HL-60/S4 (cell line): ENCODE measurements at regions not wholly inside any gene's neighbourhood (a gene's known extent, or its start where the extent isn't known, plus 50 kb on each side); places are given as distances from the start of the nearest gene placed in this dataset.

Experiments
- in situ Hi-C: fragments of 300-500 bp; cut with MboI; formaldehyde crosslinking; loops from 2 replicates; pipeline ENCODE4 v1.14.3; 2022; ENCODE audit warnings: low sequenced_read_pairs

DNA sequence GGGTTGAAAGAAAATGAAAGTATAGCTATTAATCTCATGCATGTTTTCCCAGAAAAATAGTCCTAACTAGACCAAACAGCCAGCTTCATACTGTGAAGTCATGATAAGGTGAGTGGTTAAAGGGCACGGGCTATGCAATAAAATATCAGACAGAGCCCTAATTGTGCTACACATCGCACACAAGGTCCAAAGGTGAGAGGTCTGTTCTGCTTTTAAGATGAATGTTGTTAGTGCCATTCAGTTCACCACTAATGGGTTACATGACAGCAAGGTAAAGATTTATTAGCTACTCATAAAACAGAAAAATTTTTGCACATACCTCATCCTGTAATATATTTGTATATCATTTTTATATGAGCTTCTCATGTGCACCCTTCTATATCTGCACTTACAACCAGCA is 105.0 kb upstream of the STK17B start:
- in situ Hi-C loops, result no loop called here

DNA sequence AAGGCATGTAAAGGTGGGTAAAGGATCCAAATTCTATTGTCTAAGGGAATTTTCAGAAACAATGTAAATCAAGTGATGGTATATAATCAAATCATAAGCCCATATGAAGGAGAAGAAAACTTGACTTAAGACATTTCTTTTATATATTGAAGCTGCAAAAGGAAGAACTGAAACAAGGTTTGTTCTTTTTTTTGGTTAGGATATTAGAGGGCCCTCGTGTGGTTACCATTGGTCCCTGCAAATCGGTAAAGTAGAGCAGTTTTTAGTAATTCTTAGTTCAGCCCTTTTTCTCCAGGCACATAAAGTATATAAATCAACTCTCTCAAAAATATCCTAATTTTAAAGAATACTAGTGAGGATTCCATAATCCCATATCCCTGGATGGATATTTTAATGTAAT is 105.6 kb upstream of the STK17B start:
- in situ Hi-C loops, result no loop called here

DNA sequence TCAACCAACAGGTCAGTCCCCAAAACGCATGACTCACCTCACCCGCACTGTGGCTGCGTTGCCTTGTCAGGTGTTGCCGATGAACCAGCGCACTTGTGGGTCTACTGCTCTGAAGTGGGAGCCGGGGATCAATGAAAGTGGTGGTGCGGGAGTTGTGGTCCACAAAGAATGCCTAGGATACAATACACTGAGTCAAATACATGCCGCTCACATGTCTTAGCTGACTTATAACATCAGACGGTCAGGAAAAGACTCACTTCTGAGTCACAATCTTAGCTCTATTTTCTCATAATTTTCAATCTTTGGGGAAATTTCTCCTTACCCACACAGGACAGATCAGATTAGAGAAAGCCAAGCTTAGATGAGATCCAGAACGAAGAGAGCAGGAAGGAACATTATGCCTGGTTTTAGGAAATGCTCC is 107.1 kb upstream of the STK17B start:
- in situ Hi-C loops, result no loop called here

DNA sequence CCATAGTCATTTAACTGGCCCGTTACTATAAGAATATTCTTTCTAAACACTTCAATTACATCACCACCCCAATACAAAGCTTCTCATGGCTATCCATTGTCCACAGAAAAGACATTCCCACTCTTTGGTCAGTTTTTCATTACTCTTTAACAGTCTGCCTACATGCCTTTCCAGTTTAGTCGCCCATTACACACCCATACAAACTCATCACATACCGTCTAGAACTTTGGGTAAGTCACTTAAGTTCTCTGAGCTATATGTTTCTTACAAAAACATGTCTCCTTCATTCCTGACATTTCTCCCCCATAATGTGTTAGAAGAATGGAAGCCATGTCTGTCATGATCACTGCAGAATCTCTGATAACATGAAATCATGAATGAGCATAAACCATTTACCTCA is 108.2 kb upstream of the STK17B start:
- in situ Hi-C loops, result no loop called here

DNA sequence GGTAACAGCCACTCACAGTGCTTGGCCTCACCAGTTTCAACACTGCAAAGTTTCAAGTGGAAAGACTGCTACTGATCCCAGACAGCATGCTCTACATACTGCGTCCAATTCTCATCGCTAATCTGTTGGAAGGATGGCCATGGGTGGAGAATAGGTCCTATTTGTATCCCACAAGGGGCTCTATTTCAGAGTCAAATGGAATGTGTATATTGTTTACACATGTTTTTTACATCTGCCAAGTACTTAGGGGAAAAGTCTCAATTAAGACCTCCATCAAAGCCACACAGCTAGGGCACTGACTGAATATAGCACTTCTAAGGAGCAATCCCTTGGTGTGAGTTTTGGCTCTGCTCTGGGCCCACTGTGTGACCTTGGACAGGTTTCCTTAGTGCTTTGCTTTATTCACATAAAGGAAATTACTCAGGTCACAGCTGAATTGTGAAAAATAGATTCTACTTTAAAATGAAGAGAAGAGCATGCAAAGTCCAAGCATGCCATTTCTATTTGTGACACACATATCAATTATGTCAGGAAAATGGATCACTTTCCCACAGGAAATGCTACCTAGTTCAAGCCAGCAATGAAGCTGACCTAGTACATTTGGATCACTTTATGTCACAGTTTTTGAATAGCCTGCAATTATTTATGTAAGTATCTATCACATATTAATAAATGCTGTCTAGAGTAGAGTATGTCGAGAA is 112.9 kb upstream of the STK17B start:
- in situ Hi-C loops, result no loop called here

DNA sequence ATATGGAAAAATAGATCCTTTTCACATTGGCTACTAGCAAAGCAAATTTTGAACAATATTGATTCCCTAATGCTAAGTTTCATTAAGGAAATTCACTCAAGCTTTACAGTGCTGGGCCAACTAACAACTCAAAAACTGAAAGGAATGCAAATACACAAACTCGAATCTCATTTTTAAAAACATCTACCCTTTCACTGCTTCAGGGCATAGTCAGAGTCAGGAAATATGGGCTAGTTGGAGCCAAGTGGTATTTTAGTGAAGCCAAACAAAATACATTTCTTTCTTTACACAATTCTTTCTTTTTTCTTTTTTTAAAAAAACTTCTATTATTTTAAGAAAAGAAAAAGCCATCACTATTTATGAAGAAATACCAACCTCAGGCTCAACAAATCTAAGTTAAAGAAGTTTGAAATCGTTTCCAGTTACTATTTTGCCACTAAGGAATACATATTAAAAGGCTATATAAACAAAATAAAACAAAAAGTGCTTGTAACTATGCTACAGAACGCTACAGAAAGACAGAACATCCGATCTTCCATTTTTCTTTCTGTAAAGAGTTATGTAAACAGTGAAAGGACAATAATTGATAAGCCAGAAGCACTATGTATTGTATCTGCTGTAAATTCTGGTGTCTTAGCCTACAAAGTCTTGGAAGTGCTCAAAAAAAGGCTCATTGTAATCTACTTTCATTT is 113.6 kb upstream of the STK17B start:
- in situ Hi-C loops, result no loop called here

DNA sequence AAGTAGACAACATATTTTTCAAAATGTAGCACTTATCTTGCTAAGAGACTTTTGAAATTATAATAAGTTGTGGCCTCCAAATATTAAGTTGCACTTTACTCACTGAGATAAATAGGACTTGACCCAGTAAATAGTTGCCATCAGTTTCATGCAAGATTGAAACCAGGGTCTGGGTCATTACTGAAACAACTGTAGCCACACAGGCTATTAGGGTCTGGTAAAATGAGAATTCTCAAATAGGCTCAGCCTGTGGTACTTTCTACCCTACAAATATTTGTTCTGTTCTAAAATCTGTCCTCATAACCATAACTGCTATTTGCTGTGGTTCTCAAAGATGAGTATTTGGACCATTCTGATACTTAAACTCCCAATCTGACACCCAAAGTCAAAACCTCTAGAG is 115.4 kb upstream of the STK17B start:
- in situ Hi-C loops, result no loop called here

DNA sequence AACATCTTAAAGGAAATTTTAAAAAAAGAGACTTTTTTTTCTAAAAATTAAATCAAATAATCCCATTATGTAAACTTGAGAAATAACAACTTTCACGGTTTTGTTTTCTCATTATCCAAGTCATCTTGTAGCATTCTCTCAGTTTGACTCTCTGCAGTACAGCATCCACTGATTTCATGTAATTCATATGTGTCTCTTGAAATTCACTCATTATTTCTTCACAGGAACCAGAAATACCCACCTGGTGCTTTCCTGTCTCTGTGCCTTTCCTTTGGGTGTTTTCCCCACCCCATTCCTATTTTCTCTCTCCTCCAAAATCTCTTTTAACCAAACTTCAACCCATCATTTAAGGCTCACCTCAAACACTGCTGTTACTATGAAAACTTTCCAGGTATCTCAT is 116.1 kb upstream of the STK17B start:
- in situ Hi-C loops, result no loop called here

DNA sequence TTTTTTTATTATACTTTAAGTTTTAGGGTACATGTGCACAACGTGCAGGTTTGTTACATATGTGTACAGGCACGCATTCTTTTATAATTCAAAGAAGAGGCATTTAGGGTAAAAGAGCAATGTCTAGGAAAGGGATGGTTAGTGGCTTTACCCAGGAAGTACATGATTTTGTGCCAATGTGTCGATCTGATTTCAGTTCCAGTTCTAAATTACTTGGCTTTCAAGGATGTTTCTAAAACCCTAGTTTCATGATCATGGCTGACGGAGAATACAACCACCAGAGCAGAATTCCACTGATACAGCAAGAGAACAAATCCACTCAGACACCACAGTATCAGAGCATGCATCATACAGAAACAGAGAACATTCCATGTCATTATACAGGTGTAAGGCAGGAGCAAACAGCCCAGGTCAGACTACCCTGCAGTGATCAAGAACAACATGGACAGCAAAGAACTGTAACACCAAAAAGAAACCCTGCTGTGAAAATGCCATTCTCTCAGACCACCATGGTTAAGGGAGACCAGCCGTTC is 116.7 kb upstream of the STK17B start:
- in situ Hi-C loops, result no loop called here

DNA sequence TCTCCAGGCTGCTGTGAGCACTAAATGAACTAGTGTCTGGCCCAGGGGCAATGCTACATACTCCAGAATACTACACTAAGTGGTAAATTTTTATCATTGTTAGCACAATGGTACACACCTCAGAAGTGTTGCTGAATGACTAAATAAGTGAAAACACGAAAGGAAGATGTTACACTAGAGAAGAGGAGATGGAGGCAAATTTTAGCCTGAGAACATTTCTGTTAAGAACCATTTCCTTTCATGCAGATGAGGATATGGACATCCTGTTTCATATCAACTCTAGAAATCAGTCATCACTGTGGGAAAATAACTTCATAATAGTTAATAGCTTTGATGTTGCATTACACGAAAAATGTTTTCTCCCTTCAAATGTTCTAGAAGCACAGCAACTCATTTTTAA is 117.6 kb upstream of the STK17B start:
- in situ Hi-C loops, result no loop called here

DNA sequence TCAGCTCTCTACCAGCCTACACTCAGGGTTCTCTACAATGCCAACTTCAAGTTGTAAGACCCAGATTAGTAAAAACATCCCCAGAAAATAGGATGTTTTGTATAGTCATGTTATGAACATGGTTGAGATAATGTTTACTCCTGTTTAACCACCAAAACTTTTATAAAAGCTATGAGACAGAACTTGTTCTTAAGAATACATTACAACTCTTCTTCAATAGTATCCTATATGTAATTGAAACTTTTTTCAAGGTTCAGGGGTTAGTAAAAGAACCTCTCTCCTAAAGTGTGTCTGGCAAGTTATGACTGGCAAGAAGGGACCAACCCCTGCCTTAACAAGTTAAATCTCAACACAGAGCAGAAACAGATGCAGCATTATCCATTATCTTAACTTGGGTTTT is 118.8 kb upstream of the STK17B start:
- in situ Hi-C loops, result loop anchor here (10.0 kb wide), 1 partner anchor 165 kb away; no protein-coding TSS in a partner anchor

DNA sequence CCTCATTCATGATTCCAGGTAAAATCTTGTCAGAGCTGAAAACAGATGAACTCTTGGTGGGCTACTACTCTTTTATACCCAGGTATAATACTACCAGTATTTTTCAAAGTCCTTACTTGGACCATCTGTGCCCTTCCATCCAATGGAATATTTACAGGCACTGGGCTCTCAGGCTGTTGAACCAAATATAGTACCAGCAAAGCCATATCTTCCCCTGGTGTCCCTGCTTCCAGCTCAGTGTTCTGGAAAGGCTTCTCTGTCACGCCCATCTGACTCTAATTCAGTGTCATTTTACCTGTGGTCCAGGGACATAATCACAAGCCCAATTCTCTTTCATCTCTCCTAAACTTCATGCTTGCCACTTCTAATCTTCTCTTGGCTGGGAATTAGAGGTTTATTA is 119.2 kb upstream of the STK17B start:
- in situ Hi-C loops, result loop anchor here (10.0 kb wide), 1 partner anchor 164 kb away; no protein-coding TSS in a partner anchor

DNA sequence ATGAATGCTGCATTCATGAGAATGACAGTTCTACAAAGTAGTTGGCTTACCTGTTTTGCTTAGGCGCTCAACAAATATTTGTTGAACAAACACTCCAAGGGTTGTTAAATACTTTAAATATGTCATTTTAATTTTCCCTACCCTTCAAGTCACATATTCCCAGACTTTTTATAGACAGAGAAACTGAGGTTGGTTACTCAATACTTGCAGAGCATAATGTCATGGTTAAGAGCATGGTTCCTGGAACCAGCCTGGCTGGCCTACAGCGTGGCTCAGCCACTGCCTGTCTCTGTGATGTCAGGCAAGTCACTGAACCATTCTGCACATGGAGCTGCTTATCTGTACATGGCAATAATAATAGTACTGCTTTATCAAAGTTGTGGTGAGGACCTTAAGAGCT is 120.0 kb upstream of the STK17B start:
- in situ Hi-C loops, result loop anchor here (10.0 kb wide), 1 partner anchor 163 kb away; no protein-coding TSS in a partner anchor

DNA sequence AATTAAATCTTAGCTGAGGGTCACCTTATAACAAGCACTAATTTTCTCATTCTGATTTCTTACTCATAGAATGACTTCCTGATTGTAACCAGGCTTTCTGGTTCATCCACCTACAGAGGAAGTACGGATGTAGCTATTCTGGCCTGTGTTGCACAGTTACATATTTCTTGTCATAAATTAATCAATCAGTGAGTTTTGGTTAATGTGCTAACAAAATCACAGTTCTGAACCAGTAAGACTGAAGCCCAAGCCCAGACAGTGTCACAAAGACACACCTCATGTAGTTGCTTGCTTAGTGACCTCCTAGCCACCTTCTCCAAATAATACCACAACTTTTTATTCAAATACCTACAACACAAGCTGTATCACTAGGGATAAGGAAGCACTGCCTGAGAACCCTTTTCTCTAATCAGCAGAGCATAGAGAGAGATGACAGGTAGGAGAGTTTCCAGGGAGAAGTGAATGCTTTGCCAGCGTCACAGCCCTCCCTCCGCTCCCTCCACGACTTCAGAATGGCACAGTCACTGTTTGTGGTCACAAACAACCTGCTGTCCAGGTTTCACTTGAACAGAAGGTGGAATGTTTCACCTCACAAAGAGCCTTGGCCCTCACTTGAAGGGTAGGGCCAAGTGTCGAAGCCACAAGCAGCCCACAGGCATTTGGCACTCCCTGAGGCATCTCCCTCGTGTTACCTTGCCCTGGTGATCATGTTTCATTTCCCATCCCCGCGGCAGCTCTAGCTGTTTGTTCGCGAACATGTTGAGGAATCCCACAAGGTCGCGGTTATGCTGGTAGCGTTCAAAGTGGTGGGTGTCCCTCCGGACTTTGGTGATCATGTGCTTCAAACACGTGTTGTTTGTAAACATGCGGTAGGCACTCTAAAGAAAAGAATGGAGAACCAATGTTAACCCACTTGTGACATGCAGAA is 120.8 kb upstream of the STK17B start:
- in situ Hi-C loops, result loop anchor here (10.0 kb wide), 1 partner anchor 163 kb away; no protein-coding TSS in a partner anchor

DNA sequence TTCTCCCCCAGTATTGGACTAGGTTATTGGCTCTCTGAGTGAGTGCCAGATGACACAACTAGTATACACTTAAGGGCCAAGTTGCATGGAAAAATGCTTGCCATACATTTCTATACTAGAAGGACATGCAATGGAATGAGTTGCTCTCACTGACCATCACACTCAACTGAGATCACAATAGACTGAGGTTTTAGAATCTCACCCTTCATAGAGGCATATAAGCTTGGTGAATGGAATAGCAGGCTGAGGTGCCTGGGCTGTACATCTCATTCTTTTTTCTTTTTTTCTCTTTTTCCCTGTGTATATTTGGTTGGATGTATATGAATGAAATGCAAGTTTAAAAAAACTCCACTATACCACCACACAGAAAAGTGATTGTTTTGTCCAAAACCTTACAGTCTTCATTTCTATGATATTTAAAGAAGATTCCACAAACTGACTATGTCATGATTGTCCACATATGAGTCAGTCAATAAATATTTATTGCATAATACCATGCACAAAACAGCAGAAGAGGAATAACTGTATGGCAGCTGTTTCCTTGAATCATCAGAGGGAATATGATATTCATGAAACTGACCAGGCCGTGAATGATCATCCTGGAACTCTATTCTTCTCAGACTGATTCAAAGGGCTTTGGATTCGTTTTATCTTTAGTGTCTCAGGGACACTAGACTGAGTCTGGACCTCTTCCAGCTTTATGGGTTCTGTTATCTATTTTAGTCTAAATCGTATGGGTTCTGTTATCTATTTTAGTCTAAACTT is 122.6 kb upstream of the STK17B start:
- in situ Hi-C loops, result loop anchor here (10.0 kb wide), 1 partner anchor 161 kb away; no protein-coding TSS in a partner anchor

DNA sequence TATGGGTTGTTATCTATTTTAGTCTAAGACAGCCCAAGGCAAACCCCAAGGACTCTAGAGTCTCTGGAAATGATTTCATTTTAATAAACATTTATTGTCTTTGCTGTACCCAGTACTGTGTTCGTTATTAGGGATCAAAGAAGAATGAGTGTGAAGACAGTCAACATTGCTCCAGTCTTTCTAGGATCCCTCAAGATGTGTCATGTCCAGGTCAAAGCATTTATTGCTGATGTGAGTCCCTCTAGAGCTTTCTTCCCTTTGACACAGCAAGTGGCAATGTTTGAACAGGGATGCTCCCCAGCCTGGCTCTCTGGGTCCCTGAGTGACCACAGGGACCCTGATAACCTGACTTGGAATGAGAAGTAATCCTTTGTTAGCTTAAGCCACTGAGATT is 123.1 kb upstream of the STK17B start:
- in situ Hi-C loops, result loop anchor here (10.0 kb wide), 1 partner anchor 160 kb away; no protein-coding TSS in a partner anchor

DNA sequence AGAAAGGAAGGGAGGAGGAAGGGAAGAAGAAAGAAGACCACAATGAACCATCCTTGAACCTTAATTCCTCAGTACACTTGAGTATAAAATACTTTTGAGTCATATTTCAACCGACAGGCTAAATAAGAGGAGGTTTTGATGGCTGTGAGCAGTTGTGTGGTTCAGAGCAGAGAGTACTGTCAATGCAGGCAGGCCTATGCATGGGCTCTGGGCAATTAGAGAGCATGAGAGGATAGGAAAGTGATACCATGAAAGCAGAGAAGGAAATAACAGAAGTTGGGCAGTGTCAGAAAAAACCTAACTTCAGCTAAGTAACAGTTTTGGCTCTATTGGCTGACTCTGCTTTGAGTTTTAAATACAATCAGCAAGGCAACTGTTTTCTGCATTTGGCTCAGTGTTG is 123.6 kb upstream of the STK17B start:
- in situ Hi-C loops, result loop anchor here (10.0 kb wide), 1 partner anchor 160 kb away; no protein-coding TSS in a partner anchor

DNA sequence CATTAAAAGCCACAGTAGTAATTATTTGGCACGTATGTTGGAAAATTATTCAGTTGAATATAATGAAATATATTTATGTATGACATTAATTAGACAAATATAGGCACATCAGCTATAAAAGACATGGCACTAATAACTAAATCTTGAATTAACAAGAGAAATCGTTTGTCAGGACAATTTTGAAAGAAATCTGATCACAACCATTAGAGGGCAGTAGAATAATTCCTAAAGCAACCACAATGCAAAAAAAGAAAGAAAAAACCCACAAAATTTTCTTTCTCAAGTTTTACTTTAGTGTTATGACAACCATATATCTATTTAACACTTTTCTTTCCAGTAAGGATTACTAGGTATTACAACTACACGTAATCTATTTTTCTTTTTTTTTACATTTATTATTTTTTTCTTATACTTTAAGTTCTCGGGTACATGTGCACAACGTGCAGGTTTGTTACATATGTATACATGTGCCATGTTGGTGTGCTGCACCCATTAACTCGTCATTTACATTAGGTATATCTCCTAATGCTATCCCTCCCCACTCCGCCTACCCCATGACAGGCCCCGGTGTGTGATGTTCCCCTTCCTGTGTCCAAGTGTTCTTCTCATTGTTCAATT is 126.8 kb upstream of the STK17B start:
- in situ Hi-C loops, result loop anchor here (10.0 kb wide), 1 partner anchor 157 kb away; no protein-coding TSS in a partner anchor

DNA sequence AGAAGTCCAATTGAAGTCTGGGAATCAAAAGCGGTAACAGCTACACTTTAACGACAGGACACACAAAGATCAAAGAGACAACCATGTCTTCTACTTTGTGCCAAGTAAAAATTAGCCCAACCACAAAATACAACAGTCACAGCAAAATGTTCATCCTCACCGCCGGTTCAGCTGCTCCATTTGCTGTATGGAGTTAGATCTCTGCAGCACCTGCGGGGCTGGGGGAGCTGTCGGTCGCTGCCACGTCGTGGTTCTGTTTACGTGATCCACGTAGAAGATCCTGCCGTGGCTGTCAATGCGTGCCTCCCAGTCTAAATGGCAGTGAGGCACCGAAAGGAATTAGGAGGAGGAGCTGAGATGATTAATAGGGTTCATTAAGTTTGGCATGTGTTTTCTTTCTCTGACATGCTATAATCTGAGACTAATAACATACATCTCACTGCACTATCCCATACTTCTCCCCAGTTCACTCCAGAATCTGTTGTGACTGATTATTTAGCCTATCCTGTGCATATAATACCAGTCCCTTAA is 136.5 kb upstream of the STK17B start:
- in situ Hi-C loops, result no loop called here
